Hepatocyte (in vitro differentiated cells): ENCODE measurements at regions not wholly inside any gene's neighbourhood (a gene's known extent, or its start where the extent isn't known, plus 50 kb on each side); places are given as distances from the start of the nearest gene placed in this dataset.

ENCODE experiments used
- DNase-seq: peaks from one replicate; pipeline ENCODE4 v3.0.0-alpha.2; 2016; ENCODE audit warnings: low spot score
- H2AFZ ChIP-seq: fragments of 200-600 bp; sonication (generic); 2 replicates; pipeline ENCODE4 v1.6.0; 2016; ENCODE audit warnings: antibody characterized with exemption, mild to moderate bottlenecking
- H3K27ac ChIP-seq: fragments of 200-600 bp; sonication (generic); 2 replicates; pipeline ENCODE4 v1.5.1; 2016; ENCODE audit warnings: mild to moderate bottlenecking
- H3K27me3 ChIP-seq: fragments of 200-600 bp; sonication (generic); 2 replicates; pipeline ENCODE4 v1.6.1; 2016
- H3K36me3 ChIP-seq: fragments of 200-600 bp; sonication (generic); replicated peaks from 2 replicates; pipeline ENCODE4 v1.5.1; 2016; ENCODE audit warnings: low read depth; ENCODE audit not compliant: insufficient read depth
- H3K4me1 ChIP-seq: fragments of 200-600 bp; sonication (generic); 2 replicates; pipeline ENCODE4 v1.5.1; 2016; ENCODE audit warnings: mild to moderate bottlenecking, moderate library complexity; ENCODE audit not compliant: insufficient read depth
- H3K4me2 ChIP-seq: fragments of 200-600 bp; sonication (generic); 2 replicates; pipeline ENCODE4 v1.6.0; 2016
- H3K4me3 ChIP-seq: fragments of 200-600 bp; sonication (generic); 2 replicates; pipeline ENCODE4 v1.5.1; 2016; ENCODE audit warnings: mild to moderate bottlenecking
- H3K79me2 ChIP-seq: fragments of 200-600 bp; sonication (generic); 2 replicates; pipeline ENCODE4 v1.6.0; 2017; ENCODE audit warnings: mild to moderate bottlenecking
- H3K9me2 ChIP-seq: fragments of 200-600 bp; sonication (generic); replicated peaks from 2 replicates; pipeline ENCODE4 v1.6.0; 2017; ENCODE audit warnings: mild to moderate bottlenecking; ENCODE audit not compliant: insufficient read depth
- H3K9me3 ChIP-seq: fragments of 200-600 bp; sonication (generic); 2 replicates; pipeline ENCODE4 v1.5.1; 2016; ENCODE audit warnings: low read depth, mild to moderate bottlenecking
- H4K20me1 ChIP-seq: fragments of 200-600 bp; sonication (generic); 2 replicates; pipeline ENCODE4 v1.6.0; 2016; ENCODE audit warnings: mild to moderate bottlenecking; ENCODE audit not compliant: insufficient read depth, poor library complexity, severe bottlenecking
- CTCF ChIP-seq: fragments of 200-600 bp; sonication (generic); IDR thresholded peaks from 2 replicates; pipeline ENCODE4 v1.5.1; 2016; ENCODE audit warnings: antibody characterized with exemption, mild to moderate bottlenecking; ENCODE audit not compliant: poor library complexity
- EZH2 ChIP-seq: fragments of 200-600 bp; sonication (generic); IDR thresholded peaks from 2 replicates; pipeline ENCODE4 v1.6.1; 2016; ENCODE audit warnings: antibody characterized with exemption, mild to moderate bottlenecking, borderline replicate concordance
- EZH2phosphoT487 ChIP-seq: fragments of 200-600 bp; sonication (generic); IDR thresholded peaks from one replicate; pipeline ENCODE4 v1.6.1; 2018; ENCODE audit warnings: antibody characterized with exemption, mild to moderate bottlenecking, low read depth, moderate library complexity; ENCODE audit not compliant: unreplicated experiment, severe bottlenecking
- WGBS: methylation state at CpG from one replicate; pipeline ENCODE4 v1.1.6; 2016; ENCODE audit warnings: low lambda C conversion rate; ENCODE audit errors: missing lambda C conversion rate; 5-methylcytosine and 5-hydroxymethylcytosine counted together

- H2AFZ ChIP-seq: no peak overlapping the region
- TF ChIP-seq EZH2: no peak
- no peak for TF ChIP-seq CTCF
- TF ChIP-seq EZH2phosphoT487: no peak
- no peaks in the 10 kb centered on the region for H3K9me3 ChIP-seq
- H3K79me2 ChIP-seq: no peaks in the 10 kb centered on the region
- WGBS: 89% methylated on average over 13 of the region's 13 CpGs
- no peaks in the 10 kb centered on the region for H3K36me3 ChIP-seq
- H4K20me1 ChIP-seq: no peaks in the 10 kb centered on the region
- no peaks in the 10 kb centered on the region for H3K9me2 ChIP-seq
- no peaks in the 10 kb centered on the region for H3K27me3 ChIP-seq
- no peak overlapping the region for H3K4me2 ChIP-seq
- no peak overlapping the region for H3K4me3 ChIP-seq
- H3K4me1 ChIP-seq: no peaks in the 10 kb centered on the region
- H3K27ac ChIP-seq: no peak overlapping the region
- DNase-seq: no peak
Measured at GRCh38 chr9:93900971-93901861, 53.9 kb downstream of the BARX1 start.

GRCh38 chr9:93900436-93900819 lies 54.7 kb downstream of the BARX1 start:
- H2AFZ ChIP-seq: no peak overlapping the region
- H4K20me1 ChIP-seq: no peaks in the 10 kb centered on the region
- no peaks in the 10 kb centered on the region for H3K36me3 ChIP-seq
- no peaks in the 10 kb centered on the region for H3K27me3 ChIP-seq
- WGBS: 96% methylated on average over 5 of the region's 5 CpGs
- no peak overlapping the region for H3K4me3 ChIP-seq
- no peaks in the 10 kb centered on the region for H3K4me1 ChIP-seq
- H3K9me2 ChIP-seq: no peaks in the 10 kb centered on the region
- TF ChIP-seq EZH2: no peak
- no peak for TF ChIP-seq CTCF
- TF ChIP-seq EZH2phosphoT487: no peak
- DNase-seq: no peak
- no peak overlapping the region for H3K27ac ChIP-seq
- H3K4me2 ChIP-seq: no peak overlapping the region
- H3K9me3 ChIP-seq: no peaks in the 10 kb centered on the region
- no peaks in the 10 kb centered on the region for H3K79me2 ChIP-seq

- Histone ChIP-seq H3K79me2 (no peaks in the 10 kb centered on the region), H3K27ac (no peak overlapping the region), H3K4me2 (no peak overlapping the region), H4K20me1 (no peaks in the 10 kb centered on the region), H3K36me3 (no peaks in the 10 kb centered on the region), H3K27me3 (no peaks in the 10 kb centered on the region), H3K4me3 (no peak overlapping the region), H3K9me3 (no peaks in the 10 kb centered on the region), H2AFZ (no peak overlapping the region), H3K4me1 (no peaks in the 10 kb centered on the region), H3K9me2 (no peaks in the 10 kb centered on the region)
- TF ChIP-seq EZH2 (no peak), EZH2phosphoT487 (no peak), CTCF (no peak)
- no peak for DNase-seq
- WGBS: 95% methylated on average over 8 of the region's 8 CpGs
Measured at GRCh38 chr9:93899609-93900435, 55.3 kb downstream of the BARX1 start.
